Lung (tissue), 11 donors: ENCODE measurements at regions not wholly inside any gene's neighbourhood (a gene's known extent, or its start where the extent isn't known, plus 50 kb on each side); places are given as distances from the start of the nearest gene placed in this dataset.

ENCODE experiments used
- ATAC-seq: fragments of 200-7000 bp; cut with Tn5 transposase; one replicate; pipeline ENCODE4 v1.9.1; 2020; ENCODE audit warnings: moderate number of reproducible peaks; ENCODE audit not compliant: insufficient read depth, low FRiP score
- DNase-seq, 3 donors: peaks; one replicate each; pipeline ENCODE4 v3.0.0-alpha.2; 2013 to 2017
- H3K27ac ChIP-seq, 2 donors: one replicate each; pipeline ENCODE4 v1.5.1; 2013; ENCODE audit warnings: mild to moderate bottlenecking in 2 of 2, moderate library complexity in 2 of 2, control low read depth in 1 of 2, inconsistent platforms in 1 of 2, low read depth in 1 of 2, low read length in 1 of 2
- H3K27me3 ChIP-seq, 3 donors: one replicate each; pipeline ENCODE4 v1.5.1; 2013; ENCODE audit warnings: low read length in 2 of 3; ENCODE audit not compliant: control insufficient read depth in 3 of 3, insufficient read depth in 3 of 3
- H3K36me3 ChIP-seq, 4 donors: one replicate each; pipeline ENCODE4 v1.5.1; 2013; ENCODE audit warnings: low read length in 4 of 4, mild to moderate bottlenecking in 1 of 4, moderate library complexity in 1 of 4; ENCODE audit not compliant: control insufficient read depth in 4 of 4, insufficient read depth in 4 of 4
- H3K4me1 ChIP-seq, 5 donors: one replicate each; pipeline ENCODE4 v1.5.1; 2013; ENCODE audit warnings: low read length in 5 of 5, mild to moderate bottlenecking in 2 of 5, moderate library complexity in 1 of 5; ENCODE audit not compliant: control insufficient read depth in 5 of 5, insufficient read depth in 5 of 5
- H3K4me3 ChIP-seq: one replicate; pipeline ENCODE4 v1.5.1; 2013; ENCODE audit warnings: mild to moderate bottlenecking, control low read depth, moderate library complexity
- H3K9ac ChIP-seq, 2 donors: one replicate each; pipeline ENCODE4 v1.5.1; 2013; ENCODE audit warnings: low read length in 2 of 2, control low read depth in 1 of 2; ENCODE audit not compliant: insufficient read depth in 1 of 2
- H3K9me3 ChIP-seq, 4 donors: one replicate each; pipeline ENCODE4 v1.5.1; 2013; ENCODE audit warnings: low read length in 3 of 4, mild to moderate bottlenecking in 1 of 4, moderate library complexity in 1 of 4; ENCODE audit not compliant: control insufficient read depth in 4 of 4, insufficient read depth in 3 of 4
- WGBS, 2 donors: extraction: QIAGEN DNeasy Blood & Tissue Kit; methylation state at CpG; one replicate each; pipeline ENCODE4 v1.1.7; 2013; 5-methylcytosine and 5-hydroxymethylcytosine counted together
- TF ChIP-seq, protein P1 (sequence below): IDR thresholded peaks from 2 replicates; pipeline ENCODE4 v1.5.1; 2012; ENCODE audit warnings: mild to moderate bottlenecking; ENCODE audit errors: control extremely low read depth, extremely low read depth
- donor health status: control.
- donor health status: control.
- donor health status: Bipolar disorder and iron deficiency.
- donor health status: healthy.
- donor health status: DM: yes; HTN: yes; CAD: no.

GRCh38 chrY:19521976-19522375 lies 222.6 kb downstream of the KDM5D start:
- no peaks in the 10 kb centered on the region for H3K9me3 ChIP-seq
- no peaks in the 10 kb centered on the region for H3K27me3 ChIP-seq
- TF ChIP-seq, protein P1, sequence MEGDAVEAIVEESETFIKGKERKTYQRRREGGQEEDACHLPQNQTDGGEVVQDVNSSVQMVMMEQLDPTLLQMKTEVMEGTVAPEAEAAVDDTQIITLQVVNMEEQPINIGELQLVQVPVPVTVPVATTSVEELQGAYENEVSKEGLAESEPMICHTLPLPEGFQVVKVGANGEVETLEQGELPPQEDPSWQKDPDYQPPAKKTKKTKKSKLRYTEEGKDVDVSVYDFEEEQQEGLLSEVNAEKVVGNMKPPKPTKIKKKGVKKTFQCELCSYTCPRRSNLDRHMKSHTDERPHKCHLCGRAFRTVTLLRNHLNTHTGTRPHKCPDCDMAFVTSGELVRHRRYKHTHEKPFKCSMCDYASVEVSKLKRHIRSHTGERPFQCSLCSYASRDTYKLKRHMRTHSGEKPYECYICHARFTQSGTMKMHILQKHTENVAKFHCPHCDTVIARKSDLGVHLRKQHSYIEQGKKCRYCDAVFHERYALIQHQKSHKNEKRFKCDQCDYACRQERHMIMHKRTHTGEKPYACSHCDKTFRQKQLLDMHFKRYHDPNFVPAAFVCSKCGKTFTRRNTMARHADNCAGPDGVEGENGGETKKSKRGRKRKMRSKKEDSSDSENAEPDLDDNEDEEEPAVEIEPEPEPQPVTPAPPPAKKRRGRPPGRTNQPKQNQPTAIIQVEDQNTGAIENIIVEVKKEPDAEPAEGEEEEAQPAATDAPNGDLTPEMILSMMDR = no peak
- DNase-seq (no peak), ATAC-seq (no peak)
- H3K9ac ChIP-seq = no peak overlapping the region
- H3K36me3 ChIP-seq = no peaks in the 10 kb centered on the region
- no peak overlapping the region for H3K4me3 ChIP-seq
- no peak overlapping the region for H3K27ac ChIP-seq
- H3K4me1 ChIP-seq = no peaks in the 10 kb centered on the region

GRCh38 chrY:19503092-19503449 lies 241.5 kb downstream of the KDM5D start:
- H3K27ac ChIP-seq = no peak overlapping the region
- WGBS, 2 donors = 38% methylated on average over 15 of the region's 15 CpGs; no CpG with 5 or more reads in 1 of the 2 donors
- no peaks in the 10 kb centered on the region for H3K4me1 ChIP-seq
- H3K36me3 ChIP-seq = no peaks in the 10 kb centered on the region
- TF ChIP-seq, protein P1 = no peak
- no peaks in the 10 kb centered on the region for H3K9me3 ChIP-seq
- H3K27me3 ChIP-seq = no peaks in the 10 kb centered on the region
- no peak overlapping the region for H3K9ac ChIP-seq
- no peak overlapping the region for H3K4me3 ChIP-seq
- DNase-seq (no peak), ATAC-seq (no peak)

DNA sequence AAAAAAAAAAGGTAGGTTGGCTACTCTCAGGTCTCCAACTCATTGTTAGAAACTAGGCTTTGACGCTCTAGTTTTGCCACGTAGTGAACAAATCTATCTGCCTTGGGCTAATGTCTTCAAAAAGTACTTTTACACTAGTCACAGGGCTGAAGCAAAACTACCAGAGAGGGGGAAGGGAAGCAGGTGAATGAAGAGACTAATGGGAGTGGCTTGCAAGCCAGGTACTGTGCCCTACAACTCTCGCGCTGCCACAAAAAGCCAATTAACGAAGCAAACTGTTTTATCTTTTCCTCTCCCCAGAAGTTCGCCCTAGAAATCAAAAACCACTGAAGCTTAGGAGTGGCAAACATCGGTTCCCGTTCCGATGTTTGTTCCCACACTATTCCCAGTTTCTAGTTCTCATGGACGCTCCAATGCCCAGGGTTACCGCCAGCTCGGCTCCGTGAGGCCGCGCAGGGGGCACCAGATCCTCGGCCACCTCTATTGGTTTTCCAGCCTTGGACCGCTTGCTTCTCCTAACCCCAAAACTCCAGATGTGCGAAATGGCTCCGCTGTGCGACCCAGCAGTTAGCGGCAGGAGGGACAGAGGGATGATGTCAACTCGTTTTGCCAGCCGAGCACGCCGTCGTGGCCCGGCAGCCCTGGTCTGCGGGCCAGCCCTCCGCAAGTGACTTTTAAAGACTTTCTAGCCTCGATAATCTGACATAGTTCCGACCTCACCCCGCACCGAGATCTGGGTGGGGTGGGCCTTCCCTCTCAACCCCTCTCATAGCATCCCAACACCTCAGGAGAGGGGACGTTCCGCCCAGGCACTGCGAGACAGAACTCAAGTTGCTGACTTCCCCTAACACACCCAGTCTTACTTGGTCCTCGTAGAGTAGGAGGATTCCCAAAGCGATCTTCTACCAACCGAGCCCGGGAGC lies 242.1 kb downstream of the KDM5D start:
- DNase-seq (no peak), ATAC-seq (no peak)
- Histone ChIP-seq H3K27ac (no peak overlapping the region), H3K4me3 (no peak overlapping the region), H3K4me1 (no peaks in the 10 kb centered on the region), H3K27me3 (no peaks in the 10 kb centered on the region), H3K9me3 (no peaks in the 10 kb centered on the region), H3K36me3 (no peaks in the 10 kb centered on the region), H3K9ac (no peak overlapping the region)
- TF ChIP-seq, protein P1 = no peak
- WGBS, 2 donors = 36% methylated on average over 36 of the region's 40 CpGs; no CpG with 5 or more reads in 1 of the 2 donors
